DND-41 (cell line): ENCODE measurements at regions not wholly inside any gene's neighbourhood (a gene's known extent, or its start where the extent isn't known, plus 50 kb on each side); places are given as distances from the start of the nearest gene placed in this dataset.

ENCODE experiments used
- ATAC-seq: fragments of 200-7000 bp; cut with Tn5 transposase; 3 replicates; pipeline ENCODE4 v1.9.1; 2021; ENCODE audit warnings: low read depth; ENCODE audit not compliant: insufficient read depth
- DNase-seq: peaks from one replicate; pipeline ENCODE4 v3.0.0-alpha.2; 2020
- H2AFZ ChIP-seq: 2 replicates; pipeline ENCODE4 v1.6.0; 2012; ENCODE audit warnings: low read depth, low read length
- H3K27ac ChIP-seq: 2 replicates; pipeline ENCODE4 v1.5.1; 2012; ENCODE audit warnings: low read length, inconsistent platforms
- H3K27me3 ChIP-seq: fragments of 200-600 bp; sonication (generic); 2 replicates; pipeline ENCODE4 v1.6.0; 2012; ENCODE audit warnings: low read length, mild to moderate bottlenecking, inconsistent platforms; ENCODE audit not compliant: insufficient read depth, poor library complexity
- H3K36me3 ChIP-seq: 2 replicates; pipeline ENCODE4 v1.5.1; 2012; ENCODE audit warnings: low read length, inconsistent platforms; ENCODE audit not compliant: insufficient read depth
- H3K4me1 ChIP-seq: 2 replicates; pipeline ENCODE4 v1.5.1; 2012; ENCODE audit warnings: mild to moderate bottlenecking, low read length; ENCODE audit not compliant: insufficient read depth
- H3K4me2 ChIP-seq: 2 replicates; pipeline ENCODE4 v1.6.0; 2012; ENCODE audit warnings: mild to moderate bottlenecking, moderate library complexity, low read length, inconsistent platforms; ENCODE audit not compliant: insufficient read depth
- H3K4me3 ChIP-seq, 2 experiments: fragments of 200-600 bp in 1 of 2; shearing (Covaris generic) in 1 of 2; 2 replicates each; pipeline ENCODE4 v1.5.1; 2012 to 2016; ENCODE audit warnings: inconsistent platforms in 2 of 2, low read length in 2 of 2, mild to moderate bottlenecking in 2 of 2, low read depth in 1 of 2, moderate library complexity in 1 of 2
- H3K79me2 ChIP-seq: 2 replicates; pipeline ENCODE4 v1.6.0; 2012; ENCODE audit warnings: low read length, inconsistent platforms; ENCODE audit not compliant: insufficient read depth
- H3K9ac ChIP-seq: 2 replicates; pipeline ENCODE4 v1.6.0; 2012; ENCODE audit warnings: low read depth, mild to moderate bottlenecking, inconsistent platforms, low read length, moderate library complexity
- H3K9me3 ChIP-seq: 2 replicates; pipeline ENCODE4 v1.5.1; 2012; ENCODE audit warnings: low read length, moderate library complexity, mild to moderate bottlenecking, inconsistent platforms; ENCODE audit not compliant: insufficient read depth, severe bottlenecking
- H4K20me1 ChIP-seq: 2 replicates; pipeline ENCODE4 v1.6.0; 2012; ENCODE audit warnings: low read length; ENCODE audit not compliant: insufficient read depth
- CTCF ChIP-seq: IDR thresholded peaks from 2 replicates; pipeline ENCODE4 v1.5.1; 2012; ENCODE audit warnings: borderline replicate concordance, low read length, moderate library complexity, mild to moderate bottlenecking; ENCODE audit not compliant: poor library complexity, severe bottlenecking; ENCODE audit errors: extremely low read depth
- EZH2 ChIP-seq: IDR thresholded peaks from 3 replicates; pipeline ENCODE4 v1.6.1; 2012; ENCODE audit warnings: borderline replicate concordance, low read depth, mild to moderate bottlenecking, moderate library complexity, low read length, inconsistent platforms; ENCODE audit not compliant: severe bottlenecking

DNA sequence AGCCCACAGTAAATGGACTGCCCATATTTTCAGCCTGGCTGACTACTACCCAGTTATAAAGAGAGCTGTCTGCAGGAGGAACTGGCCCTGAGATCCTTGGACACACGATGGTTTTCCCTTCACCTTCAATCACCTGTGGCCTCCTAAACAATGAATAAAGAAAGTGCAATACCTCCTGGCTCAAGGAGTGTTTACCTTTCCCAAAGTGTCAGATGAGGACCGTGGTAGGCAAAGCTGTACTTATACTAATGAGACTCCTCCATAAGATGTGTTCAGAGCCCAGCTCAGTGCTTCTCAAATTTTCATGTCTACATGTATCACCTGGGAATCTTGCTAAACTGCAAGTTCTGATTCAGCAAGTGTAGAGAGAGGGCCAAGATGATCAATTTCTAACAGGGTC is 284.5 kb upstream of the VLDLR start:
- Histone ChIP-seq H3K27ac (no peak overlapping the region), H3K9me3 (no peaks in the 10 kb centered on the region), H2AFZ (no peak overlapping the region), H3K79me2 (no peaks in the 10 kb centered on the region), H3K27me3 (no peaks in the 10 kb centered on the region), H3K4me1 (no peaks in the 10 kb centered on the region), H4K20me1 (no peaks in the 10 kb centered on the region), H3K4me3 (no peak overlapping the region), H3K4me2 (no peak overlapping the region), H3K9ac (no peak overlapping the region), H3K36me3 (no peaks in the 10 kb centered on the region)
- ATAC-seq (no peak), DNase-seq (no peak)
- TF ChIP-seq CTCF (no peak), EZH2 (no peak)

DNA sequence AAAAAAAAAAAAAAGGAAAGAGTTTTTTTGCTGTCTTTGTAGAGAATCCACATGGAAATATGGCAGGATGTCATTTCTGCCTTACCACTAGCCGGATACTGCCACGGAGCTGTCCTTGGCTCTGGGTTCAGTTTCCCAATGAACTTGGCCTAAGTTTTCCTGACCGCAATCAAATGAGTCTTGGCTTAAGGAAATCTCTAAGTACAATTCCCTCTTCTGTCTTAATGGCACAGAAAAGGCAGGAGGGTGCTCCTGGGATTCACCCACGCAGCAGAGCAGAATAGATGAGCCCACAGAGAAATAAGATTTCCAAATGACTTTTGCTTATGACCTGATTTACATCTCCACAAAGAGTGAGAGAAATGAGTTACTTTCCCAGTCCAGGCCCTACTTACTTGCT is 284.0 kb upstream of the VLDLR start:
- no peak overlapping the region for H3K9ac ChIP-seq
- no peaks in the 10 kb centered on the region for H3K79me2 ChIP-seq
- TF ChIP-seq CTCF (no peak), EZH2 (no peak)
- H3K9me3 ChIP-seq = no peaks in the 10 kb centered on the region
- DNase-seq (no peak), ATAC-seq (no peak)
- H3K36me3 ChIP-seq = no peaks in the 10 kb centered on the region
- H2AFZ ChIP-seq = no peak overlapping the region
- H3K4me3 ChIP-seq = no peak overlapping the region
- H3K4me1 ChIP-seq = no peaks in the 10 kb centered on the region
- no peaks in the 10 kb centered on the region for H3K27me3 ChIP-seq
- no peak overlapping the region for H3K4me2 ChIP-seq
- no peak overlapping the region for H3K27ac ChIP-seq
- H4K20me1 ChIP-seq = no peaks in the 10 kb centered on the region

DNA sequence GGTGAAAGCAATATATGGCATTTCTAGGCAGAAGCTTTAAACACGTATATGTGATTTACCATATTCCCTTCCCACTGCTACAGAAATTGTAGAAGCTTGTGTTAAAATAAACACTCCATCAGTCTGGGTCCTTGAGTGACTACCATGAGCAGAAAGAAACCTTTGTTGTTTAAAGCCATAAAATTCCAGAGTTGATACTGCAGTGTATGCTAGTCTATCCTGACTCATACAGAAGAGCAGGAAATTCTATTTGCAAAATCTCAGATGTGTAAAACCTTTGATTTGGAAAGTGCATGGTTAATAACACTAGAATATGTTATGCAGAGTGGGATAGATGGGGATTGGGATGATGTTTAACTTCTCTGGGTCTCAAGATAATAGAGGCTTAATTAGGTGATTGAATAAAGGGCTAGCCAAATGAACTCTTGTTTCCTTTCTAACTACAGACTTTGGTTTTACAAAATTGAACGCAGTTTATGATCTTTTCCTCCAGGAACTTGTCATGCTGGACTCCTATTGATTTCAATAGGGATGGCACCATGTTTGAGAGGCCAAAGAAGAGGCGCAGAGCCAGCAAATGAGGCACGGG is 282.7 kb upstream of the VLDLR start:
- no peak for DNase-seq
- Histone ChIP-seq H3K27me3 (no peaks in the 10 kb centered on the region), H4K20me1 (no peaks in the 10 kb centered on the region), H3K4me2 (no peak overlapping the region), H3K36me3 (no peaks in the 10 kb centered on the region), H2AFZ (no peak overlapping the region), H3K9me3 (no peaks in the 10 kb centered on the region), H3K79me2 (no peaks in the 10 kb centered on the region), H3K9ac (no peak overlapping the region), H3K4me1 (no peaks in the 10 kb centered on the region), H3K27ac (no peak overlapping the region), H3K4me3 (no peak overlapping the region)
- TF ChIP-seq EZH2 (no peak), CTCF (no peak)
- ATAC-seq = no peak

DNA sequence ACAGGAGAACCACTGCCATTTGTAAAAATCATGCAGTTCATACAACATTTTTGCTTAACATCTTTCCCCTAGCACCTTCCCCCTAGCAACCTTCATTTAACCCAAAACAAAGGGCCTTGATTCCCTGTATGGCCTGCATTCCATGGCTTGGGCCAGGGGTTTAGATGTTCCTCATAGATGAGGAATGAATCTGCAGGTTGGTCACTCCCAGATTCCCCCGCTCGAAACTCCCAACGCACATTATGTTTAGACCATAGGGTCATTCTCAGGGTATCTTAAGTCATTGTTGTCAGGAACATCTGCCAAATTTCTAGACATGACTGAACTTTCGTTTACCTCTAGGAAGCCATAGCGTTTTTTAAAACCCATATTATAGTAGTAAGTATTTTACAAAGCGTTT is 282.2 kb upstream of the VLDLR start:
- H3K27ac ChIP-seq = no peak overlapping the region
- no peaks in the 10 kb centered on the region for H3K27me3 ChIP-seq
- no peak for DNase-seq
- H3K9me3 ChIP-seq = no peaks in the 10 kb centered on the region
- H3K4me3 ChIP-seq = no peak overlapping the region
- TF ChIP-seq CTCF (no peak), EZH2 (no peak)
- no peaks in the 10 kb centered on the region for H3K79me2 ChIP-seq
- no peaks in the 10 kb centered on the region for H3K36me3 ChIP-seq
- no peak overlapping the region for H2AFZ ChIP-seq
- no peak for ATAC-seq
- H4K20me1 ChIP-seq = no peaks in the 10 kb centered on the region
- H3K4me1 ChIP-seq = no peaks in the 10 kb centered on the region
- H3K9ac ChIP-seq = no peak overlapping the region
- no peak overlapping the region for H3K4me2 ChIP-seq
